Esophagus squamous epithelium (tissue), 5 donors: ENCODE measurements at regions not wholly inside any gene's neighbourhood (a gene's known extent, or its start where the extent isn't known, plus 50 kb on each side); places are given as distances from the start of the nearest gene placed in this dataset.

Experiments
- DNase-seq: peaks from one replicate; lab custom pipeline; 2025; lab: John Stamatoyannopoulos, UW
- H3K27ac ChIP-seq, 4 donors: fragments of 200-600 bp; sonication (generic); one replicate each; pipeline ENCODE4 v1.5.1; 2016 to 2019; ENCODE audit warnings: mild to moderate bottlenecking in 1 of 4
- H3K27me3 ChIP-seq, 4 donors: fragments of 200-600 bp; sonication (generic); 1 replicate in 3 of 4; 2 replicates in 1 of 4; pipeline versions ENCODE4 v1.5.1 to v1.6.0; 2017 to 2021; ENCODE audit warnings: antibody characterized with exemption in 1 of 4
- H3K36me3 ChIP-seq, 3 donors: fragments of 200-600 bp; sonication (generic); one replicate each; pipeline ENCODE4 v1.5.1; 2016 to 2019
- H3K4me1 ChIP-seq, 3 donors: fragments of 200-600 bp; sonication (generic); one replicate each; pipeline ENCODE4 v1.5.1; 2017 to 2019
- H3K4me3 ChIP-seq, 4 donors: fragments of 200-600 bp; sonication (generic); 1 replicate in 3 of 4; 2 replicates in 1 of 4; pipeline ENCODE4 v1.5.1; 2016 to 2019; ENCODE audit warnings: mild to moderate bottlenecking in 2 of 4, moderate library complexity in 1 of 4
- H3K9me3 ChIP-seq, 3 donors: fragments of 200-600 bp; sonication (generic); one replicate each; pipeline ENCODE4 v1.5.1; 2016 to 2019
- POLR2A ChIP-seq, 4 donors: fragments of 450-650 bp; IDR thresholded peaks; one replicate each; pipeline ENCODE4 v1.6.1; 2017; ENCODE audit warnings: antibody characterized with exemption in 4 of 4, mild to moderate bottlenecking in 4 of 4, moderate library complexity in 3 of 4
- WGBS, 2 donors: methylation state at CpG; one replicate each; pipeline ENCODE4 v1.1.5; 2018; 5-methylcytosine and 5-hydroxymethylcytosine counted together
- intact Hi-C: fragments of 100-400 bp; cut with DNase I; formaldehyde crosslinking; loops from one replicate; pipeline ENCODE4 v1.15.0; 2022
- TF ChIP-seq, protein P1 (sequence below), 6 experiments: fragments of 450-650 bp in 4 of 6; fragments of 200-600 bp in 2 of 6; sonication (generic) in 2 of 6; IDR thresholded peaks; one replicate each; pipeline ENCODE4 v1.5.1; 2016 to 2019; ENCODE audit warnings: antibody characterized with exemption in 6 of 6, mild to moderate bottlenecking in 4 of 6, moderate library complexity in 4 of 6
- donor health status: DM: yes; HTN: yes; CAD: no.

- DNase-seq: no peak
- Histone ChIP-seq H3K27ac (no peak overlapping the region), H3K9me3 (no peaks in the 10 kb centered on the region), H3K4me3 (no peak overlapping the region), H3K4me1 (peaks cover 13 to 36% (median 21%) of the 10 kb centered on the region in 3 donors), H3K36me3 (no peaks in the 10 kb centered on the region), H3K27me3 (no peaks in the 10 kb centered on the region)
- WGBS, 2 donors: 61 to 71% methylated on average over 4 of the region's 4 CpGs
- TF ChIP-seq, protein P1, sequence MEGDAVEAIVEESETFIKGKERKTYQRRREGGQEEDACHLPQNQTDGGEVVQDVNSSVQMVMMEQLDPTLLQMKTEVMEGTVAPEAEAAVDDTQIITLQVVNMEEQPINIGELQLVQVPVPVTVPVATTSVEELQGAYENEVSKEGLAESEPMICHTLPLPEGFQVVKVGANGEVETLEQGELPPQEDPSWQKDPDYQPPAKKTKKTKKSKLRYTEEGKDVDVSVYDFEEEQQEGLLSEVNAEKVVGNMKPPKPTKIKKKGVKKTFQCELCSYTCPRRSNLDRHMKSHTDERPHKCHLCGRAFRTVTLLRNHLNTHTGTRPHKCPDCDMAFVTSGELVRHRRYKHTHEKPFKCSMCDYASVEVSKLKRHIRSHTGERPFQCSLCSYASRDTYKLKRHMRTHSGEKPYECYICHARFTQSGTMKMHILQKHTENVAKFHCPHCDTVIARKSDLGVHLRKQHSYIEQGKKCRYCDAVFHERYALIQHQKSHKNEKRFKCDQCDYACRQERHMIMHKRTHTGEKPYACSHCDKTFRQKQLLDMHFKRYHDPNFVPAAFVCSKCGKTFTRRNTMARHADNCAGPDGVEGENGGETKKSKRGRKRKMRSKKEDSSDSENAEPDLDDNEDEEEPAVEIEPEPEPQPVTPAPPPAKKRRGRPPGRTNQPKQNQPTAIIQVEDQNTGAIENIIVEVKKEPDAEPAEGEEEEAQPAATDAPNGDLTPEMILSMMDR (IDR thresholded peaks at IDR 0.05): no peak
- no peak for TF ChIP-seq POLR2A (IDR thresholded peaks at IDR 0.05)
- intact Hi-C loops: no loop called here
These were observed 104.7 kb upstream of the ZNF438 start for GRCh38 chr10:31136386-31136785.

DNA sequence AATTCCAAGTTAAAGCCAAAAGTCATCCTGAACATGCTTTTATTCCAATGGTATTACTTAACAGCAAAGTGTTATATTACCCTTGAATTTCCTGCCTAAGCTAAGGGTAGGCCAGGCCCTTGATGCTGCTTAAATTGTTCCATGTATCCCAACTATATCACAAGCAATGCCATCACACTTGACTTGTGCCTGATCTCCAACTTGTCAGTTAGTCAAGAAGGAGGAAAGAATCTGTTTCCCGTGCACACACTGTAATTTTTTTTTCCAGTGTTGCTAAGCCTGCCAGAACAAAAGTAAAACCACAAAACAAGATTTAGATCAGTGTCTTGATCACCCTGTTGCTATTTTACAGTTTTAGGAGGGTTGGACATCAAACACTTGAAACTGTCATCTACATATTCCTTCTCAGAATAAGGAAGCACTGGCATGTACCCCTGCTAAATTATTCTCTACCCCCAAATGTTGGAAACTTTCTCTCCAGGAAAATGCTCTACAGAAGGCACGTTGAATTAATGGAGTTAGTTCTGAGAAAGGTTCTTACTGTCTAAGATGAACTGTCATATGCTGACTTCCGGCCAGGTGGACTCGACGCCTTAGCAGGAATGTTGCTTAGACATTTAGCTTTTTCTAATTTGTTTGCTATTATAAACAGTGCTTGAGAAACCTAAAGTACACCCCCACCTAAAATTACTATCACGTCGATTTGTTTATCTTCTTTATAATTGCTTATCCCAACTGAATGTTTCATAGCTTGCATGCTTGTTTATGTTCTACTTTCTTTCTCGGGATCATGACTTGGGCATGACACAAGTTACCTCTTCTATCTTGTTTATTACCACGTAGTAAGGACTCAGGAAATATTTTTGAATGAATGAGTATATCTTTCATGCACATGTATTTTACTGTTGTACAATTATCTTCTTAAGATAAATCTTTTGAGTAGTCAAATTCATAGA is 105.5 kb upstream of the ZNF438 start:
- no peak for TF ChIP-seq POLR2A (IDR thresholded peaks at IDR 0.05)
- TF ChIP-seq, protein P1 (IDR thresholded peaks at IDR 0.05): no peak

GRCh38 chr10:31138026-31138553 is 106.4 kb upstream of the ZNF438 start:
- no peak overlapping the region for H3K4me3 ChIP-seq
- no peaks in the 10 kb centered on the region for H3K9me3 ChIP-seq
- TF ChIP-seq POLR2A (IDR thresholded peaks at IDR 0.05): no peak
- TF ChIP-seq, protein P1 (IDR thresholded peaks at IDR 0.05): no peak
- H3K36me3 ChIP-seq: no peaks in the 10 kb centered on the region
- peaks cover 13 to 32% (median 21%) of the 10 kb centered on the region in 3 donors for H3K4me1 ChIP-seq
- intact Hi-C loops: no loop called here
- H3K27ac ChIP-seq: no peak overlapping the region
- no peaks in the 10 kb centered on the region for H3K27me3 ChIP-seq
- DNase-seq: no peak
- WGBS, 2 donors: 42 to 44% methylated on average over 3 of the region's 3 CpGs

More for the DNA sequence above, 105.5 kb upstream of the ZNF438 start:
- DNase-seq: no peak
- H3K36me3 ChIP-seq: no peaks in the 10 kb centered on the region
- no peaks in the 10 kb centered on the region for H3K27me3 ChIP-seq
- peaks cover 13 to 36% (median 21%) of the 10 kb centered on the region in 3 donors for H3K4me1 ChIP-seq
- intact Hi-C loops: no loop called here
- H3K9me3 ChIP-seq: no peaks in the 10 kb centered on the region
- WGBS, 2 donors: 49 to 55% methylated on average over 9 of the region's 9 CpGs
- H3K4me3 ChIP-seq: no peak overlapping the region
- peak overlapping the region in 1 of 4 donors; percentile 1 for H3K27ac ChIP-seq

DNA sequence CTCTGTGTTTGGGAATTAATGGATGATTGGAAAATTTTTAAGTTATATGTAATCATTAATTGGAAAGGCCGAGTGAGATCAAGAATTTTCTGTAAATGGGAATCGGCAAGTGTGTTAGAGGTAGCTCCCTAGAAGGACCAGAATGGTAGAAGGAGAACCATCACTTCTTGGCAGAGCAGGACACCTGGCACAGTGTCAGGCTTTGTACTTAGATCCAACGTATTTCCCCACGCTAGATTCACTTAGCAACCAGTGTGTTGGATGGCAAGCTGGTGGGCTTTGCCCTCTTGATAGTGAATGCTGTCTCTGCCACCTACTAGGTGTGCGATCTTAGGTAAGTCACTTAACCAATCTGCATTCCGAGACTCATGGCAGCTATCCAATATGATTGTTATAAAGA is 107.8 kb upstream of the ZNF438 start:
- Histone ChIP-seq H3K27me3 (no peaks in the 10 kb centered on the region), H3K4me3 (no peak overlapping the region), H3K4me1 (peaks cover 1 to 18% (median 10%) of the 10 kb centered on the region in 3 donors), H3K9me3 (no peaks in the 10 kb centered on the region), H3K36me3 (no peaks in the 10 kb centered on the region), H3K27ac (no peak overlapping the region)
- no peak for DNase-seq
- no peak for TF ChIP-seq POLR2A (IDR thresholded peaks at IDR 0.05)
- TF ChIP-seq, protein P1 (IDR thresholded peaks at IDR 0.05): no peak
- intact Hi-C loops: no loop called here
- 75 to 84% methylated on average over 6 of the region's 6 CpGs for WGBS, 2 donors

- 86 to 100% methylated on average over 1 of the region's 1 CpG for WGBS, 2 donors
- DNase-seq: no peak
- TF ChIP-seq, protein P1 (IDR thresholded peaks at IDR 0.05): no peak
- no peak for TF ChIP-seq POLR2A (IDR thresholded peaks at IDR 0.05)
- H3K36me3 ChIP-seq: no peaks in the 10 kb centered on the region
- H3K9me3 ChIP-seq: no peaks in the 10 kb centered on the region
- intact Hi-C loops: no loop called here
- peaks cover 0 to 9% (median 4%) of the 10 kb centered on the region in 3 donors for H3K4me1 ChIP-seq
- no peak overlapping the region for H3K4me3 ChIP-seq
- H3K27me3 ChIP-seq: no peaks in the 10 kb centered on the region
- no peak overlapping the region for H3K27ac ChIP-seq
These were observed 109.1 kb upstream of the ZNF438 start for GRCh38 chr10:31140716-31141115.
